ENCODE measurements at regions not wholly inside any gene's neighbourhood (a gene's known extent, or its start where the extent isn't known, plus 50 kb on each side); places are given as distances from the start of the nearest gene placed in this dataset.

- Histone ChIP-seq H3K27me3 (ENCODE audit: control insufficient read depth, insufficient read depth, low read length) (no peaks in the 10 kb centered on the region), H3K36me3 (ENCODE audit: control insufficient read depth, insufficient read depth, low read length) (no peaks in the 10 kb centered on the region), H3K27ac (ENCODE audit: low read length) (no peak overlapping the region), H3K4me1 (ENCODE audit: control insufficient read depth, insufficient read depth, low read length) (no peaks in the 10 kb centered on the region), H3K4me3 (ENCODE audit: low read length) (no peak overlapping the region), H3K9me3 (ENCODE audit: control insufficient read depth, insufficient read depth, low read length) (no peaks in the 10 kb centered on the region)
- Mint-ChIP-seq H3K4me3 (no peak overlapping the region), H3K4me1 (no peaks in the 10 kb centered on the region), H3K9me3 (peaks cover 3 to 4% of the 10 kb centered on the region in 2 donors), H3K36me3 (no peaks in the 10 kb centered on the region), H3K27me3 (ENCODE audit: low read depth in 2 of 2) (peaks cover 0 to 3% of the 10 kb centered on the region in 2 donors), H3K27ac (no peak overlapping the region)
- no peak for DNase-seq
- ATAC-seq, result no peak
- TF ChIP-seq CTCF (IDR thresholded peaks at IDR 0.05), result no peak
- intact Hi-C loops (cut with micrococcal nuclease), result no loop called here
Observed at GRCh38 chr11:15727520-15727914, 612.8 kb downstream of the INSC start.

GRCh38 chr11:15728207-15728606, 613.5 kb downstream of the INSC start:
- H3K27me3 ChIP-seq (ENCODE audit: control insufficient read depth, insufficient read depth, low read length), result no peaks in the 10 kb centered on the region
- H3K27ac ChIP-seq (ENCODE audit: low read length), result no peak overlapping the region
- H3K4me1 Mint-ChIP-seq, result no peaks in the 10 kb centered on the region
- H3K9me3 ChIP-seq (ENCODE audit: control insufficient read depth, insufficient read depth, low read length), result no peaks in the 10 kb centered on the region
- no peak overlapping the region for H3K27ac Mint-ChIP-seq
- no CpG with 5 or more reads among the region's 1 CpG for WGBS (ENCODE audit: insufficient coverage)
- H3K36me3 Mint-ChIP-seq, result no peaks in the 10 kb centered on the region
- H3K4me3 Mint-ChIP-seq, result no peak overlapping the region
- TF ChIP-seq CTCF (IDR thresholded peaks at IDR 0.05), result no peak
- intact Hi-C loops (cut with micrococcal nuclease), result no loop called here
- no peaks in the 10 kb centered on the region for H3K4me1 ChIP-seq (ENCODE audit: control insufficient read depth, insufficient read depth, low read length)
- H3K9me3 Mint-ChIP-seq, result peaks cover 3 to 4% of the 10 kb centered on the region in 2 donors
- no peak overlapping the region for H3K4me3 ChIP-seq (ENCODE audit: low read length)
- H3K27me3 Mint-ChIP-seq (ENCODE audit: low read depth in 2 of 2), result peaks cover 0 to 3% of the 10 kb centered on the region in 2 donors
- H3K36me3 ChIP-seq (ENCODE audit: control insufficient read depth, insufficient read depth, low read length), result no peaks in the 10 kb centered on the region
- ATAC-seq (no peak), DNase-seq (no peak)

- WGBS (ENCODE audit: insufficient coverage), result 66% methylated on average over 5 of the region's 6 CpGs
Observed at GRCh38 chr11:15730263-15730994, 615.7 kb downstream of the INSC start.

More at GRCh38 chr11:15730263-15730994, 615.7 kb downstream of the INSC start:
- Mint-ChIP-seq H3K4me1 (no peaks in the 10 kb centered on the region), H3K9me3 (peaks cover 2 to 4% of the 10 kb centered on the region in 2 donors), H3K36me3 (no peaks in the 10 kb centered on the region), H3K4me3 (no peak overlapping the region), H3K27ac (no peak overlapping the region), H3K27me3 (ENCODE audit: low read depth in 2 of 2) (peaks cover 0 to 3% of the 10 kb centered on the region in 2 donors)
- H3K27ac ChIP-seq (ENCODE audit: low read length), result no peak overlapping the region
- DNase-seq (no peak), ATAC-seq (no peak)
- no peak for TF ChIP-seq CTCF (IDR thresholded peaks at IDR 0.05)
- H3K36me3 ChIP-seq (ENCODE audit: control insufficient read depth, insufficient read depth, low read length), result no peaks in the 10 kb centered on the region
- no peaks in the 10 kb centered on the region for H3K9me3 ChIP-seq (ENCODE audit: control insufficient read depth, insufficient read depth, low read length)
- intact Hi-C loops (cut with micrococcal nuclease), result no loop called here
- no peaks in the 10 kb centered on the region for H3K27me3 ChIP-seq (ENCODE audit: control insufficient read depth, insufficient read depth, low read length)
- H3K4me1 ChIP-seq (ENCODE audit: control insufficient read depth, insufficient read depth, low read length), result no peaks in the 10 kb centered on the region
- no peak overlapping the region for H3K4me3 ChIP-seq (ENCODE audit: low read length)

Measured in natural killer cell (primary cell).